ENCODE measurements at regions not wholly inside any gene's neighbourhood (a gene's known extent, or its start where the extent isn't known, plus 50 kb on each side); places are given as distances from the start of the nearest gene placed in this dataset.
A peak's percentile ranks its signal among the peaks of the same experiment; 100 is the strongest.
"Not testable (repeated sequence)": the region's sequence is repeated elsewhere in the genome, so short reads cannot be mapped to it uniquely, and the experiment has no call there.

- DNase-seq: no peak
Observed at GRCh38 chr1:56145581-56145980, 433.8 kb downstream of the PLPP3 start.

- no peak for DNase-seq
Observed at GRCh38 chr1:56142301-56142700, 437.1 kb downstream of the PLPP3 start.

- DNase-seq: no peak
Observed at GRCh38 chr1:56139836-56140235, 439.5 kb downstream of the PLPP3 start.

- DNase-seq: no peak
Observed at GRCh38 chr1:56137521-56138505, 441.6 kb downstream of the PLPP3 start.

GRCh38 chr1:56137090-56137489, 442.3 kb downstream of the PLPP3 start:
- DNase-seq: no peak

- DNase-seq: no peak
Observed at GRCh38 chr1:56135864-56136147, 443.6 kb downstream of the PLPP3 start.

- no peak for DNase-seq
Observed at GRCh38 chr1:56135069-56135863, 444.1 kb downstream of the PLPP3 start.

- no peak for DNase-seq
Observed at GRCh38 chr1:56133522-56134472, 445.6 kb downstream of the PLPP3 start.

- no peak for DNase-seq
Observed at GRCh38 chr1:56132520-56132919, 446.8 kb downstream of the PLPP3 start.

- no peak for DNase-seq
Observed at GRCh38 chr1:56129837-56130236, 449.5 kb downstream of the PLPP3 start.

- DNase-seq: peak; percentile 73
Observed at GRCh38 chr1:56125316-56125715, 454.0 kb downstream of the PLPP3 start.

GRCh38 chr1:56123826-56124225, 455.5 kb downstream of the PLPP3 start:
- no peak for DNase-seq

GRCh38 chr1:56123421-56123820, 455.9 kb downstream of the PLPP3 start:
- no peak for DNase-seq

- DNase-seq: no peak
Observed at GRCh38 chr1:56120021-56120420, 459.3 kb downstream of the PLPP3 start.

- not testable (repeated sequence) for DNase-seq
Observed at GRCh38 chr1:56118676-56119075, 460.7 kb downstream of the PLPP3 start.

GRCh38 chr1:56115701-56116100, 463.7 kb downstream of the PLPP3 start:
- no peak for DNase-seq

- no peak for DNase-seq
Observed at GRCh38 chr1:56113679-56114078, 465.7 kb downstream of the PLPP3 start.

- DNase-seq: no peak
Observed at GRCh38 chr1:56107275-56107638, 472.1 kb downstream of the PLPP3 start.

GRCh38 chr1:56106531-56107274, 472.7 kb downstream of the PLPP3 start:
- no peak for DNase-seq

GRCh38 chr1:56105397-56105796, 474.0 kb downstream of the PLPP3 start:
- no peak for DNase-seq

- DNase-seq: no peak
Observed at GRCh38 chr1:56099766-56100265, 479.5 kb downstream of the PLPP3 start.

- no peak for DNase-seq
Observed at GRCh38 chr1:56098946-56099345, 480.4 kb downstream of the PLPP3 start.

All from NCI-H2107 (cell line).